D721Med (cell line): ENCODE measurements at regions not wholly inside any gene's neighbourhood (a gene's known extent, or its start where the extent isn't known, plus 50 kb on each side); places are given as distances from the start of the nearest gene placed in this dataset.
A peak's percentile ranks its signal among the peaks of the same experiment; 100 is the strongest.
"Not testable (repeated sequence)": the region's sequence is repeated elsewhere in the genome, so short reads cannot be mapped to it uniquely, and the experiment has no call there.

Experiments used
- DNase-seq: peaks from one replicate; pipeline ENCODE4 v3.0.0; 2011; ENCODE audit warnings: low spot score; ENCODE audit not compliant: insufficient read length
- FAIRE-seq: peaks from 2 replicates; lab custom pipeline; 2011; peaks lifted over from hg19 to GRCh38; lab: Jason Lieb, UNC
- TF ChIP-seq, protein P1 (sequence below): IDR thresholded peaks from 2 replicates; pipeline ENCODE4 v1.5.1; 2012; ENCODE audit warnings: mild to moderate bottlenecking, control low read depth; ENCODE audit not compliant: insufficient read depth; ENCODE audit errors: missing control alignments

DNA sequence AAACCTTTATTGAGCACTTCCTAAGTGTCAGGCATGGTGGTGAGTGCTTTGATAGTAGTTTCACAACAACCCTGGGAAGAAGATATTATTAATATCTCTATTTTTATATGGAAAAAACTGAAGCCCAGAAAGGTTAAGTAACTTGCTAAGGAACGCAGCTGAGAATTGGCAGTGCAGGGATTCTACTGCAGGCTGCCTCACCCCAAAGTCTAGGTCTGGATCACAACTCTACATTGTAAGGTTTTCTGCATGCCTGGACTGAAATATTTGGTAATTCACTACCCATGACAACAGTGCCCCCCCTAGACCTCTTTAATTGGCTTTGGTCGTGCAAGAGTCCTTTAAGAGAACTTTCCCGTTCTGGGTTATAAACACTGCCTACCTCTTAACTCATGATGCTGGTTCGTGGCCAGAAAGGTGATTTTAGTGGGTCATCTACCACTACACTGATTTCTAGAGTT, 67.1 kb upstream of the KCNQ5 start:
- DNase-seq (no peak), FAIRE-seq (no peak)
- TF ChIP-seq, protein P1, sequence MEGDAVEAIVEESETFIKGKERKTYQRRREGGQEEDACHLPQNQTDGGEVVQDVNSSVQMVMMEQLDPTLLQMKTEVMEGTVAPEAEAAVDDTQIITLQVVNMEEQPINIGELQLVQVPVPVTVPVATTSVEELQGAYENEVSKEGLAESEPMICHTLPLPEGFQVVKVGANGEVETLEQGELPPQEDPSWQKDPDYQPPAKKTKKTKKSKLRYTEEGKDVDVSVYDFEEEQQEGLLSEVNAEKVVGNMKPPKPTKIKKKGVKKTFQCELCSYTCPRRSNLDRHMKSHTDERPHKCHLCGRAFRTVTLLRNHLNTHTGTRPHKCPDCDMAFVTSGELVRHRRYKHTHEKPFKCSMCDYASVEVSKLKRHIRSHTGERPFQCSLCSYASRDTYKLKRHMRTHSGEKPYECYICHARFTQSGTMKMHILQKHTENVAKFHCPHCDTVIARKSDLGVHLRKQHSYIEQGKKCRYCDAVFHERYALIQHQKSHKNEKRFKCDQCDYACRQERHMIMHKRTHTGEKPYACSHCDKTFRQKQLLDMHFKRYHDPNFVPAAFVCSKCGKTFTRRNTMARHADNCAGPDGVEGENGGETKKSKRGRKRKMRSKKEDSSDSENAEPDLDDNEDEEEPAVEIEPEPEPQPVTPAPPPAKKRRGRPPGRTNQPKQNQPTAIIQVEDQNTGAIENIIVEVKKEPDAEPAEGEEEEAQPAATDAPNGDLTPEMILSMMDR, result no peak

DNA sequence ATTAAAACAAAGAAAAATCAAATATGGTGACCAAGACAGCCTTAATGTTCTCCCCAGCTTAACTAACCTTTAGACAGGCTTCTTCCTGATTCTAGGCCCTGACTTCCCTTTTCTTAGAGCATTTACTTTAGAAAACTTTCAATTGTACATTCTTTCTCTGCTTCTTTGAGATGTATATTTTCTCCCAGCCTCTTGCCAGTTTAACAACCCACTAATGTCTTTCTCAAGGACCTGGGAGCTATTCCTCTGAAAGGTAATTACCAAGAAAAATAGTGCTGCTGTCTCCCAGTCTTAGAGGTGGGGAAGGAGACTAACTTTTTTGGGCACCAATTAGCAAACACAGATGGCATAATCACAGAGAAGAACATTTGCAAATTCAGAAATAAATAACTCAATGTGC, 62.8 kb upstream of the KCNQ5 start:
- TF ChIP-seq, protein P1, result no peak
- peak; percentile 16 for FAIRE-seq
- DNase-seq, result no peak

DNA sequence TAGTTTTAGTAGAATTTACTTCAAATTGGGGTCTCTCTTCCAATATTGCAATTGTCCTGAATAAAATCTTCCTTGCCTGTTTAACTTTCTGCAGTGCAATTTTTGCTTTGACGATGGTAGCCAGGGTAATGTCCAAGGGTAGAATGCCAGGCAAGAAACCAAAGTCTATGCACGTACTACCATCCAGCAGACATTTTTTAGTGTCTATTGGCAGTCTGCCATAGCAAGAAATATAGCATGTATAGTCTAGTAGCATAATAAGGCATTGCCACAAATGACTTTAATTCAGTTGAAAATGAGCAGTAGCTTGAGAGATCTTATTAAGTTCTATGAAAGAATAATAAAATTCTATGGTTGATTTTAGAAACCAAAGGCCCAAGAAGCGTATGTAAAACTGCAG, 62.3 kb upstream of the KCNQ5 start:
- TF ChIP-seq, protein P1, result no peak
- DNase-seq (no peak), FAIRE-seq (no peak)

DNA sequence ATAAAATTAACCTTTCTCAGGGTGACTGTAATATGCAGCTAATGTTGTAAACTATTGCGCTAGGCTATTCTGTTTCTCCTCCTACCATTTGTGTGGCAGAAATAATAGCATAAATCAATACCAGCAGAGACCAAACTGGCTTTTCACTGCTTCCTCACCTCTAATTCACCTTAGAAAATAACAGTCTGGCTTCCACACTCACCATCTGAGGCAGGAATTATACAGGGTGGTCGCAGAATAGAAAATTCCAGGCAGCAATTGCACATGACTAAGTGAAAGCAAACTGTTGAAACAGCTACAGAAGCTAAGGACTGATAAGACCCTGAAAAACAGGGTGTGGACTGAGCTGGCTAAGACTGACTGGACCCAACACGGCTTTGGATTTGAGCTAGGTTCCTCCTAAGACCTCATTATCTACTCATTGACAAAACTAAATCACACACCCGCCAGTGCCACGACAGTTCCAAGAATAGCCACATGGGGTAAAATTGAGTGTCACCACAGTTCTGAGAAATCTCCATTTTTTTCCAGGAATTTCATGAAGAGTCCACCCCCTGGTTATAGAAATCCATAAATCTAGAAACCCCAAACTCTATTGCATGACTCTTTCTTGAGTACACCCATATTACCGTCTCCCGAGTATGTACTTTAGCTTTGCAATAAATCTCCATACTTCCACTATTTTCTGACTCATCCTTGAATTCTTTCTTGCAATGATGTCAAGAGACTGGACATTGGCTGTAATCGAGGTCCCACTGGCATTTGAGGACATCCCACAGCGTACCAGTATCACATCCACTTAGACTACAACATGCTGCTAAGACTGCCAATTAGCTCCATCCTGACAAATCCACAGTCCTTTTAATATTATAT, 60.9 kb upstream of the KCNQ5 start:
- peak; percentile 35 for FAIRE-seq
- TF ChIP-seq, protein P1, result no peak
- DNase-seq, result no peak

DNA sequence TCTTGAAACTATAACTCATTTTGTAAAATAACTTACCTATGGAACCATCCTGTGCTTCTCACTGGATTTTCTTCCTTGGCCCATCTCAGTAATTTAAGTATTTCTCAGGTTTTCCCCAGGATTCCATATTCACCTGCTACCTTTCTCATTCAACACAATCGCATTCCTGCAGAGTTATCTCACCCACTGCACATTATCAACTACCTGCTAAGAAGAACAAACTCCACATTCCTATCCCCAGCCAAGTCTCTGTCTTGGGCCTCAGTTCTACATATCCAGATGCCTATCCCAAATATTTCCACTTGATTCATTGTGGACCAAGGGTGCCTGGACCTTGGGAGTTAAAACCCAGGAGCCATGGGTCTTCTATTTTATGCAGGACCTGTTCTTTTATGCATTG, 60.2 kb upstream of the KCNQ5 start:
- TF ChIP-seq, protein P1, result no peak
- no peak for FAIRE-seq
- no peak for DNase-seq

DNA sequence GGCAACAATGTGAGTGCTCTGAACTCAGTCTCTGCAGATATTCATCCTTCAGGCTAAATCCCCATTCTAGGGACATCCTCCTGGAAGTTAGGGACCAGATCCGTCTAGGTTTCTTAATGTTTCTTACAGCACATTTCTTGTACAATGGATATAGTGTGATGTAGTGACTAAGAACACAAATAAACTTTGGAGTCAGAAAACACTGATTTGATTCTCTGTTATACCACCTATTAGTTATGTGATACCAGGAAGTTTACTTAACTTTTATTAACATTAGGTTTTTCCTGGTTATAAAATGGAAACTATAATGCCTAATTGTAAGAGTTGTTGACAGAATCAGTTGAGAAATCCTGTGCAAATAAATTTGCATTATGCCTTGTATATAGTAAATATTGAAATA, 57.6 kb upstream of the KCNQ5 start:
- DNase-seq (no peak), FAIRE-seq (no peak)
- TF ChIP-seq, protein P1, result no peak

DNA sequence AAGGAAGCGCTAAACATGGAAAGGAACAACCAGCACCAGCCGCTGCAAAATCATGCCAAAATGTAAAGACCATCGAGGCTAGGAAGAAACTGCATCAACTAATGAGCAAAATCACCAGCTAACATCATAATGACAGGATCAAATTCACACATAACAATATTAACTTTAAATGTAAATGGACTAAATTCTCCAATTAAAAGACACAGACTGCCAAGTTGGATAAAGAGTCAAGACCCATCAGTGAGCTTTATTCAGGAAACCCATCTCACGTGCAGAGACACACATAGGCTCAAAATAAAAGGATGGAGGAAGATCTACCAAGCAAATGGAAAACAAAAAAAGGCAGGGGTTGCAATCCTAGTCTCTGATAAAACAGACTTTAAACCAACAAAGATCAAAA, 49.9 kb upstream of the KCNQ5 start:
- not testable (repeated sequence) for FAIRE-seq, DNase-seq
